ENCODE measurements at regions not wholly inside any gene's neighbourhood (a gene's known extent, or its start where the extent isn't known, plus 50 kb on each side); places are given as distances from the start of the nearest gene placed in this dataset.

- DNase-seq (ENCODE audit: low read depth, low spot score) = no peak
- no peaks in the 10 kb centered on the region for H3K36me3 ChIP-seq (ENCODE audit: insufficient read depth, low read length)
- TF ChIP-seq POLR2AphosphoS5 (IDR thresholded peaks at IDR 0.05; ENCODE audit: borderline replicate concordance, low read depth, low read length) = no peak
- no peak for TF ChIP-seq FOXP2 (optimal IDR thresholded peaks at IDR 0.05; ENCODE audit: control extremely low read depth, extremely low read length, insufficient read depth)
- TF ChIP-seq EZH2 (IDR thresholded peaks at IDR 0.05) = no peak
- no peaks in the 10 kb centered on the region for H3K9me3 ChIP-seq (ENCODE audit: low read depth, low read length)
- H3K4me3 ChIP-seq = no peak overlapping the region
- no peak overlapping the region for H3K9ac ChIP-seq (ENCODE audit: insufficient read length)
- no peak overlapping the region for H3K27ac ChIP-seq
Observed at GRCh38 chr13:19069684-19070397, 111.8 kb downstream of the TUBA3C start.

GRCh38 chr13:19068691-19069090 is 112.9 kb downstream of the TUBA3C start:
- no peaks in the 10 kb centered on the region for H3K9me3 ChIP-seq (ENCODE audit: low read depth, low read length)
- no peak for TF ChIP-seq POLR2AphosphoS5 (IDR thresholded peaks at IDR 0.05; ENCODE audit: borderline replicate concordance, low read depth, low read length)
- no peak for TF ChIP-seq FOXP2 (optimal IDR thresholded peaks at IDR 0.05; ENCODE audit: control extremely low read depth, extremely low read length, insufficient read depth)
- TF ChIP-seq EZH2 (IDR thresholded peaks at IDR 0.05) = no peak
- H3K27ac ChIP-seq = no peak overlapping the region
- H3K4me3 ChIP-seq = no peak overlapping the region
- no peak for DNase-seq (ENCODE audit: low read depth, low spot score)
- no peaks in the 10 kb centered on the region for H3K36me3 ChIP-seq (ENCODE audit: insufficient read depth, low read length)
- no peak overlapping the region for H3K9ac ChIP-seq (ENCODE audit: insufficient read length)

GRCh38 chr13:19067767-19068166 is 113.9 kb downstream of the TUBA3C start:
- H3K9ac ChIP-seq (ENCODE audit: insufficient read length) = no peak overlapping the region
- H3K27ac ChIP-seq = no peak overlapping the region
- H3K4me3 ChIP-seq = no peak overlapping the region
- H3K9me3 ChIP-seq (ENCODE audit: low read depth, low read length) = no peaks in the 10 kb centered on the region
- TF ChIP-seq POLR2AphosphoS5 (IDR thresholded peaks at IDR 0.05; ENCODE audit: borderline replicate concordance, low read depth, low read length) (no peak), FOXP2 (optimal IDR thresholded peaks at IDR 0.05; ENCODE audit: control extremely low read depth, extremely low read length, insufficient read depth) (no peak), EZH2 (IDR thresholded peaks at IDR 0.05) (no peak)
- no peak for DNase-seq (ENCODE audit: low read depth, low spot score)
- H3K36me3 ChIP-seq (ENCODE audit: insufficient read depth, low read length) = no peaks in the 10 kb centered on the region

DNA sequence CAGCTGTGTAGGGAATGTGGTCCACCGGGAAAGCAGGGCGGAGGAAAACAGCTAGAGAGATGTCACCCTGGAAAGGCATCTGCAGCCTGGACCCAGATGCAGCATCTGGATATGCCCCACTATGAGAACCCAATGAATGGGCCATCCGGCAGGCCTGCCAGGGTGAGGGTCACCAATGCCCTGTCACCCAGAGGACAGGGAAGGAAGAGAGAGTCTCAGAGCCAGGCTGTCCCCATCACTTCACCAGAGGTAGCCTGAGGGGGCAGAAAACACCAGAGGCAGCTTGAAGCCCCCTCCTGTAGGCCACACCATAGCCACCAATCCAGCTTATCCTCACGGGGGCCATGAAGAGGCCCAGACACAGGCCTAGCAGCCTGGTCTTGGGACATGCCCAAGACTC is 118.8 kb downstream of the TUBA3C start:
- Histone ChIP-seq H3K9me3 (ENCODE audit: low read depth, low read length) (no peaks in the 10 kb centered on the region), H3K9ac (ENCODE audit: insufficient read length) (no peak overlapping the region), H3K4me3 (no peak overlapping the region), H3K36me3 (ENCODE audit: insufficient read depth, low read length) (no peaks in the 10 kb centered on the region), H3K27ac (no peak overlapping the region)
- DNase-seq (ENCODE audit: low read depth, low spot score) = no peak
- no peak for TF ChIP-seq POLR2AphosphoS5 (IDR thresholded peaks at IDR 0.05; ENCODE audit: borderline replicate concordance, low read depth, low read length)
- TF ChIP-seq FOXP2 (optimal IDR thresholded peaks at IDR 0.05; ENCODE audit: control extremely low read depth, extremely low read length, insufficient read depth) = no peak
- no peak for TF ChIP-seq EZH2 (IDR thresholded peaks at IDR 0.05)

DNA sequence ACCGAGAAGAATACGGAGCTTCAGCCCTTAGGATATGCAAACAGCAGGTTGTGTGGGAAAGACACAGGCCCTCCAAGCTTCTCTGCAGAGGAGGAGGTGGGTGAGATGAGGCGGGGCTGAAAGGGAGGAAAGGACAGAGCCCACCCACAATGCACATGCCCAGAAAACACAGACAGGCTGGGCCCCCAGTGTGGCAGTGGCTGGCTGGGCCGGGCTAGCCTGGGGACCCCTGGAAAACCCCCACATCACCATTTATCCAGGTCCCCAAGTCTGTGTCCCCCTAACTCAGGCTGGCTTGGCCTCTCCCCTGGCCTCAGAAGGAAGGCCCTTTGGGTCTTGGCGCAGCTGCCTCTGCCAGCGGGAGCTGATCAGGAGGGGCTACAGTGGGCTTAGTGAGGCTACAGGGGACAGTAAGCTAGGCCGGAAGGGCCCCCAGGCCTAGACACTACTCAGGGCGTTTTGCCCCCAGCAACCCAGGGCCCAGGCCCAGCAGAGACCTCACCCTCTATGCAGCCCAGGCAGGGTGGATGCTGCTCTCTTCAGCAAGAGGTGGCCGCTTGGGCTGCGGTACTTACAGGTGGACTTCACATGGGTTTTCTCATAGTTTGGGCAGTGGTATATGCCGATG is 119.5 kb downstream of the TUBA3C start:
- Histone ChIP-seq H3K27ac (no peak overlapping the region), H3K36me3 (ENCODE audit: insufficient read depth, low read length) (no peaks in the 10 kb centered on the region), H3K4me3 (no peak overlapping the region), H3K9ac (ENCODE audit: insufficient read length) (no peak overlapping the region), H3K9me3 (ENCODE audit: low read depth, low read length) (no peaks in the 10 kb centered on the region)
- no peak for TF ChIP-seq EZH2 (IDR thresholded peaks at IDR 0.05)
- DNase-seq (ENCODE audit: low read depth, low spot score) = no peak

DNA sequence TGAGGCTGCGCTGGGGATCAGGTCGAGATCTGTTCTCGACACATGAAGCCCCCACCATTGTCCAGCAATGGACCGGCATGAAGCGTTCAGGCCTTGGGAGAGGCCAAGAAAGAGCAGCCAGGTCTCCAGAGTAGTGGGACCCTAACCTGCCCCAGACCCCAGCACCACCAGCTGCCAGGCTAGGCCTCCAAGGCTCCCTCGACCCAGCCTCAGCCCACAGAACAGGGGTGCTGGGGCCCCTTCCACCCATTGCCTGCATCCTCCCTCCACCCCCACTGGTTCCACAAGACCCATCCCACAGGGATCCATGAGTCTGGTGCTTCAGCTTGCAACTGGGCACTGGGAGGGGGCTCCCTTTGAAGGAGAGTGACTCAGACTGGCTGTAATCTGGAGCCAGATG is 120.3 kb downstream of the TUBA3C start:
- no peaks in the 10 kb centered on the region for H3K36me3 ChIP-seq (ENCODE audit: insufficient read depth, low read length)
- no peak overlapping the region for H3K9ac ChIP-seq (ENCODE audit: insufficient read length)
- H3K27ac ChIP-seq = no peak overlapping the region
- DNase-seq (ENCODE audit: low read depth, low spot score) = no peak
- H3K9me3 ChIP-seq (ENCODE audit: low read depth, low read length) = no peaks in the 10 kb centered on the region
- TF ChIP-seq FOXP2 (optimal IDR thresholded peaks at IDR 0.05; ENCODE audit: control extremely low read depth, extremely low read length, insufficient read depth) (no peak), EZH2 (IDR thresholded peaks at IDR 0.05) (no peak), POLR2AphosphoS5 (IDR thresholded peaks at IDR 0.05; ENCODE audit: borderline replicate concordance, low read depth, low read length) (no peak)
- H3K4me3 ChIP-seq = no peak overlapping the region

GRCh38 chr13:19060311-19061002 is 121.2 kb downstream of the TUBA3C start:
- TF ChIP-seq POLR2AphosphoS5 (IDR thresholded peaks at IDR 0.05; ENCODE audit: borderline replicate concordance, low read depth, low read length) (no peak), FOXP2 (optimal IDR thresholded peaks at IDR 0.05; ENCODE audit: control extremely low read depth, extremely low read length, insufficient read depth) (no peak), EZH2 (IDR thresholded peaks at IDR 0.05) (no peak)
- no peak for DNase-seq (ENCODE audit: low read depth, low spot score)
- Histone ChIP-seq H3K4me3 (no peak overlapping the region), H3K27ac (no peak overlapping the region), H3K9ac (ENCODE audit: insufficient read length) (no peak overlapping the region), H3K36me3 (ENCODE audit: insufficient read depth, low read length) (no peaks in the 10 kb centered on the region), H3K9me3 (ENCODE audit: low read depth, low read length) (no peaks in the 10 kb centered on the region)

DNA sequence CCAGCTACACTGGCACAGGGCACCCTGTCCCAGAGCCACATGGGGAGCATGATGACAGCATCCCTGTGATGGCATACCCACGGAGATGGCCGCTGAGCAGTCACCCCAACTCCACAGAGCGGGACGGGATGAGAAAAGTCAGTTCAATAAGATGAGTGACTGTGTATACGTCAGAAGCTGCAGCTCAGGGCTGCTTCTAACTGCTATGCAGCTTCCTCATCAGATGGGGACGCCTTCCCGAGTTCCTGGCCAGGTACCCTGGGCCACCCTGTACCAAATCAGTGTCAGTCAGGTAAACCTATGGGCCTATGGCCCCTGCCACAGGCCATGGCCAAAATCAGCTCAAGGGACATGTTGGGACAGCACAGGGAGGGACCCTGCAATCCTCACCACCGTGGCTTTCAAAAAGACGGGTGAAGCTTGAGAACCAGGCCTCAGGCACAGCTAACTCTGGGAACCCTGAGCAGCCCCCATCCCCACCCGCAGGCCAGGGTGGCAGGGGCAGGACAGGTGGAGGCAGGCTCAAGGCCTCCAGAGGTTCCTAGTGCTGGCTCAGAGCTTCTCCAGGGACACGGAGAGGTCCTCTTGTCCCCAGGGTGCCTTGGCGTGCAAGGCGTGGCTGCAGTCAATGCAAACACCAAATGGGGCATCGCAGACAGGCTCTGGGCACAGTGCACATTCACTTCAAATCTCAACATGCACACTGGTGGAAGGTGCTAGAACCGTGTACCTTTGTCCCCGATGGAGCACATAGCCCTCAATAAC is 122.4 kb downstream of the TUBA3C start:
- Histone ChIP-seq H3K4me3 (no peak overlapping the region), H3K27ac (no peak overlapping the region), H3K9me3 (ENCODE audit: low read depth, low read length) (no peaks in the 10 kb centered on the region), H3K36me3 (ENCODE audit: insufficient read depth, low read length) (no peaks in the 10 kb centered on the region), H3K9ac (ENCODE audit: insufficient read length) (no peak overlapping the region)
- TF ChIP-seq EZH2 (IDR thresholded peaks at IDR 0.05) (no peak), FOXP2 (optimal IDR thresholded peaks at IDR 0.05; ENCODE audit: control extremely low read depth, extremely low read length, insufficient read depth) (no peak), POLR2AphosphoS5 (IDR thresholded peaks at IDR 0.05; ENCODE audit: borderline replicate concordance, low read depth, low read length) (no peak)
- no peak for DNase-seq (ENCODE audit: low read depth, low spot score)

Measured in SK-N-MC (cell line).